Fibroblast of lung (primary cell): ENCODE measurements at regions not wholly inside any gene's neighbourhood (a gene's known extent, or its start where the extent isn't known, plus 50 kb on each side); places are given as distances from the start of the nearest gene placed in this dataset.

ENCODE experiments used
- CTCF ChIP-seq, 2 donors: IDR thresholded peaks in 1 of 2; conservative IDR thresholded peaks in 1 of 2; 1 replicate in 1 of 2; 2 replicates in 1 of 2; pipeline ENCODE4 v1.5.1; 2011 to 2012; ENCODE audit warnings: low read length in 2 of 2, control low read depth in 1 of 2, inconsistent platforms in 1 of 2, low read depth in 1 of 2, mild to moderate bottlenecking in 1 of 2
- EZH2 ChIP-seq: IDR thresholded peaks from 2 replicates; pipeline ENCODE4 v1.5.1; 2012; ENCODE audit warnings: low read length, control low read depth, mild to moderate bottlenecking; ENCODE audit errors: missing control alignments

- TF ChIP-seq EZH2: no peak
- TF ChIP-seq CTCF (conservative IDR thresholded peaks at IDR 0.05 in 1 of 2, IDR thresholded peaks at IDR 0.05 in 1 of 2; ENCODE audit: low read depth in 1 of 2, low read length in 2 of 2): peak; percentile 46 to 53
These were observed 805.1 kb downstream of the TNS3 start for GRCh38 chr7:46776790-46777189.
